Fibroblast of lung (primary cell): ENCODE measurements at regions not wholly inside any gene's neighbourhood (a gene's known extent, or its start where the extent isn't known, plus 50 kb on each side); places are given as distances from the start of the nearest gene placed in this dataset.

Experiments
- CTCF ChIP-seq, 2 donors: IDR thresholded peaks in 1 of 2; conservative IDR thresholded peaks in 1 of 2; 1 replicate in 1 of 2; 2 replicates in 1 of 2; pipeline ENCODE4 v1.5.1; 2011 to 2012; ENCODE audit warnings: low read length in 2 of 2, control low read depth in 1 of 2, inconsistent platforms in 1 of 2, low read depth in 1 of 2, mild to moderate bottlenecking in 1 of 2
- EZH2 ChIP-seq: IDR thresholded peaks from 2 replicates; pipeline ENCODE4 v1.5.1; 2012; ENCODE audit warnings: low read length, control low read depth, mild to moderate bottlenecking; ENCODE audit errors: missing control alignments

DNA sequence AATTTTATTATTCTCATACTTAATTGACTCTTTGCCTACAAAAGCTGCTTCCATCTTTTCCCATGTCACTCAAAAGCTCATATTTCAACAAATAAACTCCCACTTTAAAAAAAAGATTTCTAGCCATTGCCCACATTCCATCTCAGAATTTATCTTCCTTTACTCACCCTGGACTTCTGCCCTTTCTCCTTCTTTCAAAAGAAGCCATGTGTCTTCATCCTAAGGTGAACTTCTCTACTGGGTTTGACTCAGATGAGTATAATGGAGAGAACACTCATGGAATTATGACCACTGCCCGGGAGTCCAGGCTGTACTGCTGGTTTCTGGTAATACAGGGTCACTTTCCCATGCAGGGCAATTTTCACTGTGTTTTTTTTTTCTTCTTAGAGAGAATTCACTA lies 548.5 kb upstream of the ZNF462 start:
- TF ChIP-seq CTCF (conservative IDR thresholded peaks at IDR 0.05 in 1 of 2, IDR thresholded peaks at IDR 0.05 in 1 of 2; ENCODE audit: low read depth in 1 of 2, low read length in 2 of 2) (no peak), EZH2 (no peak)
